ENCODE measurements at regions not wholly inside any gene's neighbourhood (a gene's known extent, or its start where the extent isn't known, plus 50 kb on each side); places are given as distances from the start of the nearest gene placed in this dataset.

DNA sequence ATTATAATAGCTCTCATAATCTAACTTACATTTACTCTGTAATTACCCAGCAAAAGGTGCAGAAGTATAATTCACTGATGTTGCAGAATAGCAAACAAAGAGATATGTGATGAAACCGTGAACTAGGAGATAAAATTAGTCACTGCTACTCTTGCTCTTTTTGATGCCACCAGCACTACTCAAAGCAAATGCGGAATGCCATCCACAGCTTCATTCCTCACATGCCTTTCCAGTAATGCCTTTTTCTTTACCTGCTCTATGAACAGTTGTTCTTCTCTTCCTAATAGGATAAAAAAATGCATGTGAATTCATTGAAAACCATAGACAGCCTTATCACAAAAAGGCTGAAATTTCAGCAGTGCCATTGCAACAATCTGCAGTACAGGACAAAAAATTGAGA is 1129.5 kb downstream of the DIAPH3 start:
- H3K4me1 ChIP-seq, result no peaks in the 10 kb centered on the region
- H3K9me3 ChIP-seq, result no peaks in the 10 kb centered on the region
- no peak overlapping the region for H3K4me3 ChIP-seq
- TF ChIP-seq POLR2A (IDR thresholded peaks at IDR 0.05), result no peak
- TF ChIP-seq, protein P1, sequence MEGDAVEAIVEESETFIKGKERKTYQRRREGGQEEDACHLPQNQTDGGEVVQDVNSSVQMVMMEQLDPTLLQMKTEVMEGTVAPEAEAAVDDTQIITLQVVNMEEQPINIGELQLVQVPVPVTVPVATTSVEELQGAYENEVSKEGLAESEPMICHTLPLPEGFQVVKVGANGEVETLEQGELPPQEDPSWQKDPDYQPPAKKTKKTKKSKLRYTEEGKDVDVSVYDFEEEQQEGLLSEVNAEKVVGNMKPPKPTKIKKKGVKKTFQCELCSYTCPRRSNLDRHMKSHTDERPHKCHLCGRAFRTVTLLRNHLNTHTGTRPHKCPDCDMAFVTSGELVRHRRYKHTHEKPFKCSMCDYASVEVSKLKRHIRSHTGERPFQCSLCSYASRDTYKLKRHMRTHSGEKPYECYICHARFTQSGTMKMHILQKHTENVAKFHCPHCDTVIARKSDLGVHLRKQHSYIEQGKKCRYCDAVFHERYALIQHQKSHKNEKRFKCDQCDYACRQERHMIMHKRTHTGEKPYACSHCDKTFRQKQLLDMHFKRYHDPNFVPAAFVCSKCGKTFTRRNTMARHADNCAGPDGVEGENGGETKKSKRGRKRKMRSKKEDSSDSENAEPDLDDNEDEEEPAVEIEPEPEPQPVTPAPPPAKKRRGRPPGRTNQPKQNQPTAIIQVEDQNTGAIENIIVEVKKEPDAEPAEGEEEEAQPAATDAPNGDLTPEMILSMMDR (IDR thresholded peaks at IDR 0.05), result no peak
- ATAC-seq, result no peak
- 36 to 71% (median 64%) methylated on average over 2 of the region's 2 CpGs for WGBS, 4 donors
- no peak overlapping the region for H3K27ac ChIP-seq
- H3K27me3 ChIP-seq, result no peaks in the 10 kb centered on the region
- DNase-seq, result no peak
- no peaks in the 10 kb centered on the region for H3K36me3 ChIP-seq
- intact Hi-C loops (cut with DNase I), result no loop called here

DNA sequence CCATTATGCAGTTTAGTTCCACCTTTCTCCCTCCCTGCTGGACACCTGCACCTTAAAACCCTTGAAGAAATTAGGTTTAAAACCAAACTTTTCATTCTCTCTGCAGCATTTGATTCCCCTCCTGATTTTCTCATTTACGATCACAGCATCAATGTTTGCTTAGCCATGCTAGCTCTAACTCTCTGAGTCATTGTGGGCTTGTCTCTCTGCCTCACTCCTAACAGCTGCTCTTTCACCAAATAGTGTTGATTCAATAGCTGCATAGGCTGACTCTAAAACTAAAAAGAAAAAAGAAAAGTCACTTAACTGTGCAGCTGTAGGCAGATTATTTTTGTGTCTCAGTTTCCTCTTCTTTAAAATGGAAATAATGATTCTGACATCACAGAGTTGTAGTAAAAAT is 1124.9 kb downstream of the DIAPH3 start:
- Histone ChIP-seq H3K9me3 (no peaks in the 10 kb centered on the region), H3K27ac (no peak overlapping the region), H3K36me3 (no peaks in the 10 kb centered on the region), H3K27me3 (no peaks in the 10 kb centered on the region), H3K4me1 (no peaks in the 10 kb centered on the region), H3K4me3 (no peak overlapping the region)
- TF ChIP-seq, protein P1 (IDR thresholded peaks at IDR 0.05), result no peak
- no peak for TF ChIP-seq POLR2A (IDR thresholded peaks at IDR 0.05)
- intact Hi-C loops (cut with DNase I), result no loop called here
- ATAC-seq, result no peak
- 85 to 91% (median 88%) methylated on average over 1 of the region's 1 CpG for WGBS, 4 donors
- DNase-seq, result no peak

DNA sequence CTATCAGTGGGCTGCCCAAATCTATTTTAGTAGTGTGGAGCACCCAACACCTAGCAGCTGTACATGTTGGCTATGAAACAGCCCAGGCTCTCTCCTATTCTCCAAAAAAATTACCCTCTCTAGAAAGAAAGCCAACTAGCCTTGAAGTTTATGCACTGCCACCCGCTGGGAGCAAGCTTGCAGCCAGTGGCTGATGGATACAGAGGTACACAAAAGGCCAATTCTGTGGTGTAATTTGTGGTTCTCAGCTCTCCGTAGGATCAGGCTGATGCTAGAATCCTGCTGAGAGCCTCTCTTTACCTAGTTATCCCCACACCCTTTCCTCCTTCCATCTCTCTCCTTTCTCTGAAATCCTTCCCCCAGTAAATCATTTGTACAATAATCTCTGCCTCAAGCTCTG is 1120.7 kb downstream of the DIAPH3 start:
- 83 to 98% (median 94%) methylated on average over 2 of the region's 2 CpGs for WGBS, 4 donors

DNA sequence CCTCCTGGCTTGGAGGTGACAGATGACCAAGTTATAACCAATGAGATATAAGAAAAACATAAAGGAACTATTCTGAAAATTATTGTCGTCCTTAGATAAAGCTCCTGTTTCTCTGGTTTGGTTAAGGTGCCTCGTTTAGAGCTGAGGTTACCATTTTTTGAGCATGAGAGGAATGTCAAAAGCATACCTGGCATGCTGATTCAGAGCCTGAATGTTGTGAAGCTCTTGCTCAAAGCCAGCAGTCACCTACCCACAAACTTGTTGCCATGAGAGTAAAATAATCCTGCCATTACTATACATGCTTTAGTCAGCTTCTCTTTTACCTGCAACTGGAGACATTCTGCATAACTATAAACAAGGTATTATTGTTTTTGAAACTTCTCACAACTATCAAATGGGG is 1116.2 kb downstream of the DIAPH3 start:
- Histone ChIP-seq H3K27ac (no peak overlapping the region), H3K9me3 (no peaks in the 10 kb centered on the region), H3K4me3 (no peak overlapping the region), H3K4me1 (no peaks in the 10 kb centered on the region), H3K27me3 (no peaks in the 10 kb centered on the region), H3K36me3 (no peaks in the 10 kb centered on the region)
- TF ChIP-seq, protein P1 (IDR thresholded peaks at IDR 0.05), result no peak
- intact Hi-C loops (cut with DNase I), result no loop called here
- ATAC-seq (no peak), DNase-seq (no peak)
- WGBS, 4 donors, result 80 to 90% (median 83%) methylated on average over 2 of the region's 2 CpGs

More for the DNA sequence above, 1120.7 kb downstream of the DIAPH3 start:
- Histone ChIP-seq H3K9me3 (no peaks in the 10 kb centered on the region), H3K27me3 (no peaks in the 10 kb centered on the region), H3K36me3 (no peaks in the 10 kb centered on the region), H3K4me3 (no peak overlapping the region), H3K4me1 (no peaks in the 10 kb centered on the region), H3K27ac (no peak overlapping the region)
- DNase-seq, result no peak
- no peak for ATAC-seq
- intact Hi-C loops (cut with DNase I), result no loop called here
- TF ChIP-seq, protein P1 (IDR thresholded peaks at IDR 0.05), result no peak
- no peak for TF ChIP-seq POLR2A (IDR thresholded peaks at IDR 0.05)

Measured in heart left ventricle (tissue), 16 donors.